ENCODE measurements at regions not wholly inside any gene's neighbourhood (a gene's known extent, or its start where the extent isn't known, plus 50 kb on each side); places are given as distances from the start of the nearest gene placed in this dataset.

DNA sequence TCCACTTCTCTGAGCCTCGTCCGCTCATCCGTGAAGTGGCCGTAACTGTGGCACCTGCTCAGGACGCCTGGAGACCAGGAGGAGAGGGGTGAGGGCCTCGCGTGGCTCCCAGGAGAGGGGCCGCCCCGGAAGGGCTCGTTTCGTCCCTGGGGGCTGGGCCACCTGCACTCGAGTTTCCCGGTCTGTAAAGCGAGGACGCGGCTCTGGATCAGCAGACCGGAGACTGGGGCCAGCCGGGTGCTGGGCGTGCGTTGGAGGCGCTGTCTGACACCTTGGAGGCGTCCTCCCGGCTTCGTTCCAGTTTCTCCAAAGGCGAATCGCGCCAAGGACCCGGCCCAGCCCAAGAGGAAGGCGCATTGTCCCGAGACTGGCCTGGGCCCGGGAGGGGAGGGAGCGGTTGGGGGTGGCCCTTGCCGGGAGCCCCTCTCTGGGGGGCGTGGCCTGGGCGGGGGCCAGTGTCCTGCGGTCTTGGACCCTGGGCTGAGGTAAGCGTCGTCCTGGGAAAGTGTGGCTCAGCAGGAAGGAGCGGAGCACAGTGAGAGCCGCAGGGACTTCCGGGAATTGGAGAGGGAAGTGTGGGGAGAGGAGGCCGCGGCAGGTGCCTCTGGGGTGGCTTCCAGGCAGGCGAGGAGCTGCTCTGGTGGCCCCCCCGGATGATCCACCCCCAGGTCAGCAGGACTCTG lies 89.6 kb downstream of the FOXL3 start:
- DNase-seq (ENCODE audit: insufficient read length, low spot score) = no peak
- no peak for FAIRE-seq
- no peak for TF ChIP-seq POLR2A (IDR thresholded peaks at IDR 0.05; ENCODE audit: low read depth, low read length)

DNA sequence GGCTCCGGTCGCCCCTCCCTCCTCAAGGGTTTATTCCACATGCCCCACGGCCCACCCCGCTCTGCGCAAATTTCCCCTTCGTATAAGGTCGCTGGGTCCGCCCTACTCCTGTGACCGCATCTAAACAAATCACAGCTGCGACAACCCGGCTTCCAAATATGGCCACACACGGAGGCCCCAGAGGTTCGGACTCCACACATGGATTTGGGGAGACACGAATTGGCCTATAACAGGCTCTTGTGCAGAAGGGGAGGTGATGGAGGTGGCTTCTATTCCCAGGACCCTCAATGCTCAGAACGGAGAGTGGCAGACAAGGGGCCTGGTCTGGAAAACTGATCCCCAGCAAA lies 90.1 kb downstream of the FOXL3 start:
- no peak for TF ChIP-seq POLR2A (IDR thresholded peaks at IDR 0.05; ENCODE audit: low read depth, low read length)
- FAIRE-seq = no peak
- DNase-seq (ENCODE audit: insufficient read length, low spot score) = no peak

DNA sequence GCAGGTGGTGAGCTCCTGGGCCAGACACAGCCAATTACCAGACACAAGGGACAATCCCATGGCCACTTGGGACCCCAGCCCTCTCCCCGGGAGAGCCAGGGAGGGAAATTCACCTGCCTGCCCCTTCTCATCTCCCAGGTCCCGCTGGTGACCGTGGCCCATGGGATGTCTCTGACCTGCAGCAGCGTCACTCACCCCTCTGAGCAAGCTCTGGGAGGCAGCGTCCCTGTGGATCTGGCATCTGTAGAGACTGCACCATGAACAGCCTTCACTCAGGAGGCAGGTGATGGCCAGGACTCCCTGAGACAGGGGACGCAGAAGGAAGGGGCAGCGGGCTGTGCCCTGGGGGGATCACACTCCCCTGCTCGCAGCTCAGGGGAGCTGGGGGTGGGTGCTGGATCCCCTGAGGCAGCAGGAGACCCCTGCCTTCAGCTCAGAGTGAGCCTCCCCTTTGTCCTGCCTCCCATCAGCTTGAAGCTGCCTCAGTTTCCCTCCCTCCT lies 90.8 kb downstream of the FOXL3 start:
- no peak for FAIRE-seq
- DNase-seq (ENCODE audit: insufficient read length, low spot score) = no peak
- no peak for TF ChIP-seq POLR2A (IDR thresholded peaks at IDR 0.05; ENCODE audit: low read depth, low read length)

DNA sequence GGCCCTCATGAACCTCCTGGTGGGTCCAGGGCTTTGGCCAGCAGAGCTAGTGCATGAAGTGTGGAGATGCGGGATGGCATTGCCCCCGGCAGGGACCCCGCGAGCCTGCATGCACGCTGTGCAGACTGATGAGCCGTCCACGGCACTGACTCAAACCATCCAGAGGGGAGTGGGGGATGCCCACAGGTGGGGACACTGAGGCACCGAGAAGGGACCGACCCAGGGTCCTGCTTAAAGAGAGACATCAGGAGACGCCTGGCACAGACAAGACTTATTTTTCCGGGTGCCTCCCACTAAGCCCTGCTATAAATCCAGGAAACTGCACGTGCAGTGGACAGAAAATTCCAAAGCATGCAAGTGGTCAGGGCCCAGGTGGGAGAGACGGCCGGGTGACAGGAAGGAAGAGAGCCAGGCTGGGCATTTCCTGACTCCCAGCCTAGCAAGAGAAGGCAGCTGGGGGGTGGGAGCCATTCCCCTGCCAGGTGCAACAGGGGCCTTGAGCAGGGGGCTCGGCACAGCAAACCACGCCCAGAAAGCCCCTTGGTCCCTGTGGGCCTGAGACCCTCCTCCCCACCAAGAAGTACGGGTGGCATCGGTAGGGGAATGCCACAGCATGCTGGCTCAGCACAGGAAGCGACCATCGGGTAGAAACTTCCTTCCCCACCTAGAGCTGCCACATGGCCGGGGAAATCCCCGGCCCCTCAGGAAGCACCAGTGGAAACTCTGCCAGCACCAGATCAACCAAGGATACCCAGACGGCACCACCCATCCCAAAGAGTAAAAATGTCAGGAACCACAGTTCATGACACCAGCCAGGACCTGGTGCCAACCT lies 91.5 kb downstream of the FOXL3 start:
- FAIRE-seq (no peak), DNase-seq (ENCODE audit: insufficient read length, low spot score) (no peak)
- TF ChIP-seq POLR2A (IDR thresholded peaks at IDR 0.05; ENCODE audit: low read depth, low read length) = no peak

DNA sequence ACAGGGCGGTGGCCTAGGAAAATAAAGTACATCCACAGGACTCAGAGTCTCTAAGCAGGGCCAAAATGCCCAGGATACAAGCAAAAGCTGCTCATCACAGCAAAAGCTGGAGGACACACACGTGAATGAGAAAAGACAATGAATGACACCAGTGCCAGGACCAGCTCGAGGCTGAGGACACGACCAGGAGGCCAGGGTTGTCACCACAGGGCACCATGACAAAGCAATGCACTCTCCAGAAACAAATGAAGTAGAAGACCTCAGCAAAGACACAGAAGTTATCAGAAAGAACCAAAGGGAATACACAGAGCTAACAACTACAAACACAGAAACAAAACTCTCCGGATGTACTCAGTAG lies 92.1 kb downstream of the FOXL3 start:
- no peak for DNase-seq (ENCODE audit: insufficient read length, low spot score)
- FAIRE-seq = no peak
- TF ChIP-seq POLR2A (IDR thresholded peaks at IDR 0.05; ENCODE audit: low read depth, low read length) = no peak

DNA sequence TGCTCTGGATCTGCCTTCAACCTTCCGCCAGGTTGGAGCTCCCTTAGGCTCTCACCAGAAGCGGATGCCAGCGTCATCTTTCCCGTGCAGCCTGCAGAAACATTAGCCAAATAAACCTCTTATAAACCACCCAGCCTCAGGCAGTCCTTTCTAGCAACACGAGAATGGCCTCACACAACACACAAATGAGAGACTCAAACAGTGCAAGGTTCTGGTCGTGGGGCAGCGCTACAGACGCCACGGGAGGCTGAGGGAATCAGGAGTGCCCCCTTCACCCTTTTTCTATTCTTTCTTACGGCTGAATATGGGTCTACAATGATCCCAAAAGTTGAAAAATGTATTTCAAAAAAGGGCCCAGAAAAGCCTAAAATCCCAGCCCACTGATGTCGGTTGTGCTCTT lies 96.4 kb downstream of the FOXL3 start:
- no peak for TF ChIP-seq POLR2A (IDR thresholded peaks at IDR 0.05; ENCODE audit: low read depth, low read length)
- no peak for FAIRE-seq
- DNase-seq (ENCODE audit: insufficient read length, low spot score) = no peak

DNA sequence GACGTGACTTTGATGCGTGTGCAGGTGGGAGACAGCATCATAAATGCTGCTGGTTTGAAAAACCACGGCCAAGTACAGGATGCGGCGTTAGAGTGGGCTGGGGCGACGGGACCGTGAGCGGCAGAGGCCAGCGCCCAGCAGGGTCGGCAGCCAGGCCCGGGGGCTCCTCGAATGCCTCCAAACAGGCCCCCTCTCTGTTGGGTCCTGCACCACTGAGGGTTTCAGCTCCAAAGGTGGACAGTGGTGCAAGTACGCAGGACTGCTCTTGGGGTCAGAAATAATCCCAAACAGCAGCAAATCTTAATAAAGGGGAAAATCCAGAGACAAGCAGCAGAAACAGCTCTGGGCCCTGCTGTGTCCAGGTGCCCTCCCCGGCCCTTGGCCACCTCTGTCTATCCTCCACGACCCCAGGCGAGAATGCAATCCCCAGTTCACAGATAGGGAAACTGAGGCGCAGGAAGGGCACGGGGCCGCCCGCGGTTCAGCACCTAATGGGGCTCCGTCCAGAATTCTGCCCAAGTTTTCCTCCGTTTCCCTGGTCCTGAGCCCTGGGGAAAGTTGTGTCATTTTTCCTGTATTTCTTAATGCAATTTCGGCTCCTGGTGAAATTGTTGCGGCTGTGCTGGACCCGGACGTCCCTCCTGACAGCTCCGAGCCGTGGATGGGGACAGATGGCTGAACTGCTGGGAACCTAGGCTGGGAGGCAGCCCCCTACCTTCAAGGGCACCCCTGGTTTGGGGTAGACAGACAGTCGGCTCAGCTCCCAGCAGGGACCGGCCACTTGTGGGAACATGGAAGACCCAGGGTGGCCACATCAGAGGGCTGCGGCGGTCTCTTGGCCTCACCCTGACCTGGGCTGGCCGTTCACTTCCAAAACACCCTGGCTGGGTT lies 97.4 kb downstream of the FOXL3 start:
- FAIRE-seq (no peak), DNase-seq (ENCODE audit: insufficient read length, low spot score) (no peak)
- no peak for TF ChIP-seq POLR2A (IDR thresholded peaks at IDR 0.05; ENCODE audit: low read depth, low read length)

DNA sequence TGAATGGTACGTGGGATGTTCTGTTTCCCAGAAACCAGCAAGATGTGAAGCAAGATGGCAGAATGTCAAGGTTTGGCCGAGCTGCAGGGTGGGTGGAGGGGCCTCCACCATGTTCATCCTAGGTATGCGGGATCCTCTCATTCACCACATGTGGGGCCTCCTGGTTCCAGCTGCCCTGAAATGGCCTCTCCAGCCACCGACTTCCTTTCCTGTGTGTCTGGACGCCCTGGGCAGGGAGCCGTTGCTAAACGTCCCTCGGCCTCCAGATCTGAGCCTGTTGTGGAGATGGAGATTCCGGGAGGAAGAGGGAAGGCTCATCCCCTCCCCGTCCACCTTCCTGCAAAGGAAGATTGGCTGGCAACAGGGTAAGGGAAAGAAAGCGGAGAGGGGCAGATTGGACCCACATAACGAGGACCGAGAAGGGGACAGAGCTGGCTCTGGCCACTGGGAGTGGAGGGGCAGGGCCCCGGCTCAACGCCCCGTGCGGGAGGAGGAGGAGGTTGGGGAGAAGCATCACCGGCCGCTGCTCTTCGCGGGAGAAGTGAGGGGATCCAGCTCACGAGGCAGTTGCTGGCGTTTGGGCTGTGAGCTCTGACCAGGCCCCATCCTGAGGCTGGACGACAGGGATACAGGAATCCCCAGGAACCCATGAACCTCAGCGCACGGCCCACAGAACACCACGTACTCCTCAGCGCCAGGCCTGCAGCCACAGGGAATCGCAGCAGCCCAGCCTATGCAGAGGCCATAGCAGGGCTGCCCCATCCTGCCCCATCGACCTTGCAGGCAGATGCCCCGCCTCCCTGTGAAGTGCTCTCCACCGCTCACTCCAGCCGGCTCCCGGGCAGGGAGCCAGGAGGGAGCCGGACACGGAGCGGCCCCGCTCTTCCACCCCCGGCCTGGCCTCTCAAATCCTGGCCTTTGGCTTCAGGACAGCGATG lies 98.3 kb downstream of the FOXL3 start:
- DNase-seq (ENCODE audit: insufficient read length, low spot score) = no peak
- no peak for FAIRE-seq
- no peak for TF ChIP-seq POLR2A (IDR thresholded peaks at IDR 0.05; ENCODE audit: low read depth, low read length)

DNA sequence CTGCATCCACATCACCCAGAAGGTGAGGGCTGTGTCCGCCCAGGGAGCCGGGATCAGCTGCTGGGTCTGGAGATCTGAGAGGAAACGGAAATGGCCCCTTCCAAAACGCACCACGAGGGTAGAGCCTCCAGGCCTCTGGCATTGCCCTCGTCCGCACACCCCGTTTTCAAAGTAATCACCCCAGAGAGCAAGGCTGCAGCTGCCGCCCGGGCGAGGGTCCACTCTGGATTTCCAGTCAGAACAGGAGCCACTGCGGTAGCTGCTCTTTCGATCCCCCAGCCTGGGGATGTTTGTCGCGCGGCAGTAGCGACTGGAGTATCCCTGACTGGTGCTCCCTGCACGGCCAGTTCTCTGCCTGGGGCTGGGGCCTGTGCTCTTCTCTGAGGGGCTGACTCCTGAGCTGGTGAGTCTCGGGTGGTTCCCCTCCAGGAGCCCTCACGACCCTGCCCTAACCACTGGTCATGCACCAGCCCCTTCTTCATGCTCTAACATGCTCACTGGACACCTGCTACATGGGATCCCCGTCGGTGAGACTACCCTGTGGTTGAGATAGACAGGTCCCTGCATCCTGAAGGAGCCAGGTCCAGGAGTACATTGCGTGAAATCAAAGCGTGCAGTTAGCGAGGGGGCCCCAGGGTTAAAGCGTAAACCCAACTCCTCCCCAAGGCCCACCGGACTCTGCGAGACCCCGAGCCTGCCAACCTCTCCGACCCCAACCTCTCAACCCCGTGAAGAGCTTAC lies 99.2 kb downstream of the FOXL3 start:
- TF ChIP-seq POLR2A (IDR thresholded peaks at IDR 0.05; ENCODE audit: low read depth, low read length) = no peak
- FAIRE-seq (no peak), DNase-seq (ENCODE audit: insufficient read length, low spot score) (no peak)

DNA sequence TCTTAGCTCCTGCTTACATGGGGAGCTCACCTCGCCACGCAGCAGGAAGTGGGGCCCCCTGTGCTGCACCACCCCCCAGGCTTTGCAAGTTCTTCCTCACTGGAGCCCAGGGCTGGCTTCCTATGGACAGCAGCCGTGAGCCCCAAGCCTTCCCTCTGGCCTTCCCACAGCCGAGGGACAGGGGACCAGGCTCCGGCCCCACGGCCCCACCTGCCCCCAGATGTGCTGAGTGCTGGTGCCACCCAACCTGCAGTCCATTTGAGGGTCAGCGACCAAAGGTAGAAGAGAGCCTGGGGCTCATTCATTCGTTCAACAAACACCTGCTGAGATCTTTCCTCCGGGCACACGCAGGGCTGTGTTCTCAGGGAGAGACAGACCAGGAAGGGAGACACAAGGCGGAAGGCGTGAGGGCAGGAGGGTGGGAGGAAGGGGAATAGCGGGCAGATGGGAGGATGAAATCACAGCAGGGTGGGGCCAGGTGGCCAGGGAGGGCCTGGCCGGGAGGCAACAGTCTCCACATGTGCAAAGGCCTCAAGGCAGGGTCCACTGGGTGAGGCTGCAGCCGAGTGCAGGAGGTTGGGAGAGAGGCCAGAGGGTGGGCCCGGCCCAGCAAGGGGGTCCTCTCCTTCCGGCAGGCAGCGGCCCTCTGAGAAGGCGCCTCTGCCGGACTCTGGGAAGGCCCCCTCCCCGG lies 100.1 kb downstream of the FOXL3 start:
- DNase-seq (ENCODE audit: insufficient read length, low spot score) (no peak), FAIRE-seq (no peak)
- no peak for TF ChIP-seq POLR2A (IDR thresholded peaks at IDR 0.05; ENCODE audit: low read depth, low read length)

DNA sequence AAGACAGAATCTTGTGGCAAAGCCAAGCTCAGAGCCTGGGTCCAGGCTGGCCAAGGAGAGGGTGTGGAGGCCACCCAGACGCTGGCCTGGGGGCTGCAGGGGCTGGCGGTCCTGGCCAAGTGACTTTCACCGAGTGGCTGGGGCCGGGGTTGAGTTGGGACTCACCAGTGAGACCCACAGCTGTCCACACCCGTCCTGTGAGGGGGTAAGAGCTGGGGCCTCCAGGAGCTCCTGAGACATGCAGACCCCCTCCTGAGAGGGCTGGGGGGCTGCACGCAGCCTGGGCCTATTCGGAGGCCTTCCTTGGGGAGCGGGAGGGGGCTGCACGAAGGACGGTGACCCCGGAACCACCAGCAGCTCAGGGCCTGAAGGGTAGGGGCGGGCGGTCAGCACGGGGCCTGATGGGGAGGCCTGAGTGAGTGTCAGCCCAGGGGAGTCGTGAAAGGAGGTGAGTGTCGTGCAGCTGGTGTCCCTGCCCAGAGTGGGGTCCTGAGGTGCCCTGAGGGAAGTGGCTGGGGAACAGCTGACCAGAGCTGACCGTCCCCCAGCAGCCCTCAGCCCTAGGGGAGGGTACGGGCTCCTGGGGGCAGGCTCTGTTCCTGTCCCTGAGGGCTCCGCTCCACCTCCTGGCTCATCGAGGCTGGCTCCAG lies 100.9 kb downstream of the FOXL3 start:
- no peak for TF ChIP-seq POLR2A (IDR thresholded peaks at IDR 0.05; ENCODE audit: low read depth, low read length)
- DNase-seq (ENCODE audit: insufficient read length, low spot score) (no peak), FAIRE-seq (no peak)
